GM19238 (cell line): ENCODE measurements at regions not wholly inside any gene's neighbourhood (a gene's known extent, or its start where the extent isn't known, plus 50 kb on each side); places are given as distances from the start of the nearest gene placed in this dataset.

ENCODE experiments used
- DNase-seq: peaks from one replicate; pipeline ENCODE4 v3.0.0; 2011; ENCODE audit warnings: low spot score; ENCODE audit not compliant: insufficient read length

GRCh38 chr9:627336-627970 lies 214.0 kb upstream of the DMRT1 start:
- no peak for DNase-seq

GRCh38 chr9:629146-629545 lies 212.4 kb upstream of the DMRT1 start:
- DNase-seq: no peak

- DNase-seq: no peak
Measured at GRCh38 chr9:630817-631216, 210.7 kb upstream of the DMRT1 start.

GRCh38 chr9:631596-631995 lies 209.9 kb upstream of the DMRT1 start:
- no peak for DNase-seq

GRCh38 chr9:633461-633860 lies 208.0 kb upstream of the DMRT1 start:
- no peak for DNase-seq

GRCh38 chr9:636931-637591 lies 204.4 kb upstream of the DMRT1 start:
- DNase-seq: no peak

GRCh38 chr9:638152-638551 lies 203.3 kb upstream of the DMRT1 start:
- DNase-seq: no peak

GRCh38 chr9:642014-642413 lies 199.5 kb upstream of the DMRT1 start:
- DNase-seq: no peak

- no peak for DNase-seq
Measured at GRCh38 chr9:643966-644365, 197.5 kb upstream of the DMRT1 start.

GRCh38 chr9:647522-647921 lies 194.0 kb upstream of the DMRT1 start:
- DNase-seq: no peak

GRCh38 chr9:649128-650074 lies 192.1 kb upstream of the DMRT1 start:
- no peak for DNase-seq

- no peak for DNase-seq
Measured at GRCh38 chr9:650362-650761, 191.1 kb upstream of the DMRT1 start.

- DNase-seq: no peak
Measured at GRCh38 chr9:651371-651770, 190.1 kb upstream of the DMRT1 start.

GRCh38 chr9:652914-653313 lies 188.6 kb upstream of the DMRT1 start:
- DNase-seq: no peak

GRCh38 chr9:653421-653820 lies 188.1 kb upstream of the DMRT1 start:
- no peak for DNase-seq

GRCh38 chr9:653856-654387 lies 187.6 kb upstream of the DMRT1 start:
- DNase-seq: no peak

- DNase-seq: no peak
Measured at GRCh38 chr9:655875-656274, 185.6 kb upstream of the DMRT1 start.

GRCh38 chr9:656926-657568 lies 184.4 kb upstream of the DMRT1 start:
- no peak for DNase-seq

GRCh38 chr9:659286-659685 lies 182.2 kb upstream of the DMRT1 start:
- no peak for DNase-seq

- DNase-seq: no peak
Measured at GRCh38 chr9:660227-660626, 181.3 kb upstream of the DMRT1 start.

GRCh38 chr9:663541-663940 lies 178.0 kb upstream of the DMRT1 start:
- DNase-seq: no peak

GRCh38 chr9:665296-665695 lies 176.2 kb upstream of the DMRT1 start:
- DNase-seq: no peak
